Nephron progenitor cell (in vitro differentiated cells): ENCODE measurements at regions not wholly inside any gene's neighbourhood (a gene's known extent, or its start where the extent isn't known, plus 50 kb on each side); places are given as distances from the start of the nearest gene placed in this dataset.

Experiments
- DNase-seq: peaks from one replicate; pipeline ENCODE4 v3.0.0; 2021
- H3K27ac Mint-ChIP-seq: 2 replicates; pipeline ENCODE4 v1.8.0; 2021; ENCODE audit warnings: mild to moderate bottlenecking, moderate library complexity, mixed read lengths
- H3K27me3 Mint-ChIP-seq: 2 replicates; pipeline ENCODE4 v1.8.0; 2021; ENCODE audit warnings: mild to moderate bottlenecking, low read depth, mixed read lengths; ENCODE audit not compliant: poor library complexity
- H3K36me3 Mint-ChIP-seq: 2 replicates; pipeline ENCODE4 v1.8.0; 2021; ENCODE audit warnings: low read depth, mixed read lengths
- H3K4me1 Mint-ChIP-seq: 2 replicates; pipeline ENCODE4 v1.8.0; 2021; ENCODE audit warnings: mixed read lengths
- H3K4me3 Mint-ChIP-seq: 2 replicates; pipeline ENCODE4 v1.8.0; 2021; ENCODE audit warnings: mild to moderate bottlenecking, moderate library complexity, mixed read lengths
- H3K9me3 Mint-ChIP-seq: 2 replicates; pipeline ENCODE4 v1.8.0; 2021; ENCODE audit warnings: mild to moderate bottlenecking, moderate library complexity, mixed read lengths
- CTCF ChIP-seq: fragments of 200-600 bp; sonication (generic); IDR thresholded peaks from 2 replicates; pipeline ENCODE4 v1.5.0; 2021; ENCODE audit warnings: antibody characterized with exemption

GRCh38 chr4:181158971-181159370, 1084.2 kb upstream of the TENM3 start:
- Mint-ChIP-seq H3K27ac (peak overlapping the region; percentile 33), H3K27me3 (no peaks in the 10 kb centered on the region), H3K4me3 (no peak overlapping the region), H3K9me3 (no peaks in the 10 kb centered on the region), H3K4me1 (peaks cover 40% of the 10 kb centered on the region), H3K36me3 (no peaks in the 10 kb centered on the region)
- no peak for DNase-seq
- TF ChIP-seq CTCF = no peak

- H3K27ac Mint-ChIP-seq = no peak overlapping the region
- peaks cover 3% of the 10 kb centered on the region for H3K27me3 Mint-ChIP-seq
- no peak overlapping the region for H3K4me3 Mint-ChIP-seq
- H3K36me3 Mint-ChIP-seq = no peaks in the 10 kb centered on the region
- H3K9me3 Mint-ChIP-seq = no peaks in the 10 kb centered on the region
- DNase-seq = no peak
- TF ChIP-seq CTCF = no peak
- peaks cover 40% of the 10 kb centered on the region for H3K4me1 Mint-ChIP-seq
These were observed 1081.5 kb upstream of the TENM3 start for GRCh38 chr4:181161669-181162068.

GRCh38 chr4:181162266-181162665, 1080.9 kb upstream of the TENM3 start:
- TF ChIP-seq CTCF = no peak
- Mint-ChIP-seq H3K27me3 (peaks cover 4% of the 10 kb centered on the region), H3K4me3 (no peak overlapping the region), H3K4me1 (peaks cover 36% of the 10 kb centered on the region), H3K36me3 (no peaks in the 10 kb centered on the region), H3K9me3 (no peaks in the 10 kb centered on the region), H3K27ac (no peak overlapping the region)
- no peak for DNase-seq

- H3K36me3 Mint-ChIP-seq = no peaks in the 10 kb centered on the region
- H3K4me1 Mint-ChIP-seq = peaks cover 32% of the 10 kb centered on the region
- TF ChIP-seq CTCF = no peak
- H3K4me3 Mint-ChIP-seq = no peak overlapping the region
- H3K27me3 Mint-ChIP-seq = peaks cover 4% of the 10 kb centered on the region
- H3K27ac Mint-ChIP-seq = no peak overlapping the region
- H3K9me3 Mint-ChIP-seq = no peaks in the 10 kb centered on the region
- DNase-seq = no peak
These were observed 1080.5 kb upstream of the TENM3 start for GRCh38 chr4:181162676-181163075.

- Mint-ChIP-seq H3K4me1 (no peaks in the 10 kb centered on the region), H3K27ac (no peak overlapping the region), H3K36me3 (no peaks in the 10 kb centered on the region), H3K9me3 (peaks cover 3% of the 10 kb centered on the region), H3K27me3 (peaks cover 6% of the 10 kb centered on the region), H3K4me3 (no peak overlapping the region)
- DNase-seq = no peak
- no peak for TF ChIP-seq CTCF
These were observed 1076.3 kb upstream of the TENM3 start for GRCh38 chr4:181166742-181167399.
